ENCODE measurements at regions not wholly inside any gene's neighbourhood (a gene's known extent, or its start where the extent isn't known, plus 50 kb on each side); places are given as distances from the start of the nearest gene placed in this dataset.
A peak's percentile ranks its signal among the peaks of the same experiment; 100 is the strongest.

DNA sequence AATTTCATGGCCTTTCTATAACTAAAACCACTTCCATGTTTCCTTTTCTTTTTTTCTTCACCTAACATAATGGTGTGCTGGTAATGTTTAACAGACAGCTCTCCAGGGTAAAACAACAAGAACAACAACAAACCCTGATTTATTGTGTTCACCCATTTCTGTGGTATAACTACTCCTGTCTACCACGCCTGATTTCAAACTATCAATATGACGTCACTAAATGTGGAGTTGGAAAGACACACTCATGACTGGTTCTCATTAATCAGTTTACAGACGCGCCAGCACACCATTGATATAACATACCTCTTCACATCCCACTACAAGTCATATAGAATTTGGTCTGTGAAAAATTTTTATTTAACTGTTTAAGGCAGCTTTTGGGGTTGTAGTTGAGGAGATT is 142.9 kb downstream of the ARRDC3 start:
- no peak for DNase-seq

DNA sequence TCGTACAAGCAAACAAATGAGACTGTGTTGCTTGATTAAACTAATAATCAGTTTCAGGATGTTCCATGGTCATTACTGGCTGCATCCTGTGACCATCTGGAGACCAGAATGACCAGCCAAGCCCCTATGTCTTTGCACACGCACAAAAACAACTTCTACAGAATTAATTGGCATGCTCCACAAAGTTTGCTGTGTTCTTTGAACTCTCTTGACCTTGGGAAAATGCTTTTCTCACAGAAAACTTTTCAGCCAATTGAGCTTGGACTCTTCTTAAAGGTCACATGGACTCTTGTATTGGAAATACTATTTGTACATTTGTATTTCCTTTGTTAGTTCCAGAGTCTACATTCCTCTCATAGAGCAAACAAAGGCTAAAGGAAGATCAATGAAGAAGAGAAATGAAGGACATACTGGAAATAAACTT is 147.8 kb downstream of the ARRDC3 start:
- no peak for DNase-seq

DNA sequence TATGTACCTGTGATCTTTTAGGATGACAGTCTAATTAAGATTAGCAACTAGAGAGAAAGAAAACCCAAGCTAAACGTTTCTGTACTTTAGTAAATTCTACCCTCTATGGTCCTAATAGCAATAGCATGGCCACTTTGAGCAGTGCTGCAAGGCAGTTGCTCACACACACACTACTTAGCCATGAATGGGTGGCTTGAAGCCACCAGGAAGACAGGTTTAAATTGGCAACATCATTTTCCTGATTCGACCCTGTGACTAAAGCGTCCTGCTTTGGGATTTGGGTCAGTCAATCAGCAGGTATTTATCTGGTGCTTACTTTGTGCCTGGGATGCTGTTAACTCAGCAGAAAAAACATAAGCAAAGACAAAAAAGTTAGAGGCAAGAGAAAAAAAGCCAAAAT is 150.6 kb downstream of the ARRDC3 start:
- no peak for DNase-seq

DNA sequence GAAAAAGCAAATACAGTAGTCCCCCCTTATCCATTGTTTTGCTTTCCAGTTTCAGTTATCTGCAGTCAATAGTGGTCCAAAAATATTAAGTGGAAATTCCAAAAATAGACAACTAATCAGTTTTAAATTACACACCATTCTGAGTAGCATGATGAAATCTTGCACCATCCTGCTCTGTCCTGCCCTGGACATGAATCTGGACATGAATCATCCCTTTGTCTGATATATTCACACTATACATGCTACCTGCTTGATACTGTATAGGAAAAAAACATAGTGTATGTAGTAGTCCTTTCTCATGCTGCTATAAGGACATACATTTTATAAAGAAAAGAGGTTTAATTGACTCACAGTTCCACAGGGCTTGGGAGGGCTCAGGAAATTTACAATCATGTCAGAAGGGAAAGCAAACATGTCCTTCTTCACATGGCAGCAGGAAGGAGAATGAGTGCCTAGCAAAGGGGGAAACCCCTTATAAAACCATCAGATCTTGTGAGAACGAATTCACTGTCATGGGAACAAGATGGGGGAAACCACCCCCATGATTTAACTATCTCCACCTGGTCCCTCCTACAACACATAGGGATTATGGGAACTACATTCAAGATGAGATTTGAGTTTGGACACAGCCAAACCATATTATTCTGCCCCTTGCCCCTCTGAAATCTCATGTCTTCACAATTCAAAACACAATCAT is 153.9 kb downstream of the ARRDC3 start:
- DNase-seq = no peak

DNA sequence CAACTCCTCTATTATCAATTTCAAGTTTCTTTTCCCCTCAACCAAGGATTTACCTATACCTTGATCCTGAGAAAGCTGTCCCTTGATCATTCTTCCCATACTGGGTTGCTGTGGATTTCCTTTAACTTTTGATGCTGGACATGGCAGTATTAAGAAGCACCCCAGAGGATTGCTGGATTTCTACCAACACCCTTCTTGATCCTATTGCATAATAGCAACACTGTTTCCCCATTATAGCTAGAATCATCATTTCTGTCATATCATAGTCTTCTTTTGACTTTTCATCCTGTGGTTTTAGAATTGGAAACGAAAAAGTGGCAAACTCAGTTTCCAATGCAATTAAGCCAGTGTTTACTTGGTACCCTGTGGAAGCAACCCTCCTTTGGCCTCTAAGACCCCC is 154.9 kb downstream of the ARRDC3 start:
- no peak for DNase-seq

DNA sequence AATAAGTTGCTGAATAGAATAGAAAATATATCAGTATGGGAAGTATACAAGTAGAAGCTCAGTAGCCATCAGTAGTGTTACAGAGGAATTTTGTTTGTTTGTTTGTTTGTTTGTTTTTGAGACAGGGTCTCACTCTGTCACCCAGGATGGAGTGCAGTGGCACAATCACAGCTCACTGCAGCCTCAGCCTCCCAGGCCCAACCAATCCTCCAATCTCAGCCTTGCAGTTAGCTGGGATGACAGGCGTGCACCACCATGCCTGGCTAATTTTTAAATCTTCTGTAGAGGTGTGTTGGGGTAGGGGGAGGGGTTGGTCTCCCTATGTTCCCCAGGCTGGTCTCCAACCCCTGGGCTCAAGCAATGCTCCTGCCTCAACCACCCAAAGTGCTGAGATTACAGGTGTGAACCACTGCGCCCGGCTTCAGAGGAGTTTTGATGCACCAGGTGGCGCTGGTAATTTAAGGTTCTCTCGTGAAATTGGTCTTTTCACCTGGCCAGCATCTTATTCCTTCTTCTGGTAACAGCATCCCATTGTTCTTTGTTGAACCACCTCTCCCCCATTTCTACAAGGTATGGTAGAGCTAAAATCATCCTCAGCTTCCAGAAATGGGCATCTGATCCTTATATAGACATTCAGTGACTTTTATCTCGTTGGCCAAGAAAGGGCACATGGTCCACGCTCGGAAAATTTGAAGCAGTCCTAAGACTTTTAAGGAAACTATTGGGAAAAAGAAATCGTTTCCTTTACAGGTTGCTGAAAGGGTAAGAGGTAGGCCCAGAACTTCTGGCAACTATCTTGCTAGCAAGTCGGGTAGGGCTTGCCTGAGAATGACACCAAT is 157.1 kb downstream of the ARRDC3 start:
- DNase-seq = no peak

DNA sequence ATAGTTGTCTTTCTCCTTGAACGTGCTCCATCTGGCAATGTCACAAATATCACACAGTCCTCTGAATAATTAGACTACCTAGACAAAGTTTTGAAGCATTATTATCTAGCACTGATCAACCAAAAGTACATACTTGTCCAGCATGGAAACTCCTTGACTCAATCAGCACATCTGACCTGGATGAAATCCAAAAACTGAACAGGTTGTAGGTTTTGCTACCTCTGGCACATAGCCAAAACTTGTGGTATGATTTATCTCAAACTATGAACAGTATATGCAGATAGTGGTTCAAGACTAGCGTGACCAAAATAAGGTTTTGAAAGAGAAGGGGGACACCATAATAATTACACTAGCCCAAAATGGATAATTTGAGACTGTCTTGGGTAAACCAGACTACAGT is 158.1 kb downstream of the ARRDC3 start:
- peak; percentile 28 for DNase-seq

DNA sequence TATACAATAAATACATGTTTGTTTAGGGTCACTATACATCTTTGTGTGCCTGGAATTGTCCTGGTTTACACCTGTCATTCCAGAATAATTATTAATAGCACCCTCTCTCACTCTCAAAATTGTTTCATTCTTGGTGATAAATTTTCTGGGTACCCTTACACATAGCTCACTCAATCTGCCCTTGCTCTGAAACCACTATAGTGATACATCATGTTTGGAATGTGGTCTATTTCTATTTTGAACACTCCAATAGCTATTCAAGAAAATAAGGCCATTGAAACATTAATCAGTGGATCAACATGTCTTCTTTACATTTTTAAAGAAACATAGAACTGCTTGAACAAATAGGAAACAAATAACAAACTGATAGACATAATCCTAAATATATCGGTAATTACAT is 158.7 kb downstream of the ARRDC3 start:
- DNase-seq = no peak

DNA sequence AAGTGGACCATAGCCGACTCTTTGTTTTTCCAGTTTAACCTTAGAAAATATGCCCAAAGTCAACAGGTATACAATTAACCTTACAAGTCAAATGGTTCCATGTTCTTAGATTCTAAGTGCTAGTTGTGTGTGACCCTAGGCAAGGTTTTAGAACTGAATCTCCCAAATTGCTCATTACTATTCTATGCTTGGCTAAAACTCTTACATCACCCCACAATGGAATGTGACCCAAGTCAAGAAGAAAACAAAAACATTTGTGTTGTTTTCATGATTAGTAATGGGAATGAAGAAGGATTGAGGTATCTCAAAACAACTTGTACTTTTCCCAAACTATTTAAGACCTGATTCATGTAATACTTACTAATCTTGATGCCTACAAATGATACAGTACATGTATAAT is 159.2 kb downstream of the ARRDC3 start:
- DNase-seq = no peak

DNA sequence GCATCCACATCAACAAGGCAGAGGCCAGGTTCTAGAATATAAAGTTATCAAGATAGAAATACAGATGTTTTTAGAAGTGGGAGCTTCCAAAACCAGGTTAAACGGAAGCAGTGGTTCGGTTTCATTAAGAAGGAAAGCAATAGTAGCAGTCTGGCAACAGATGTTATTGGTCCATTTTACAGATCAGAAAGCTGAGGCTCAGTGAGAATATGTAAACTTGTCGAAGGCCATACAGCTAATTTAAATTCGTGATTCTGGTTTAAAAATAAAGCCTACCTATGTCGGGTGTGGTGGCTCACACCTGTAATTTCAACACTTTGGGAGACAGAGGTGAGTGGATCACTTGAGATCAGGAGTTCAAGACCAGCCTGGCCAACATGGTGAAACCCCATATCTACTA is 160.6 kb downstream of the ARRDC3 start:
- no peak for DNase-seq

DNA sequence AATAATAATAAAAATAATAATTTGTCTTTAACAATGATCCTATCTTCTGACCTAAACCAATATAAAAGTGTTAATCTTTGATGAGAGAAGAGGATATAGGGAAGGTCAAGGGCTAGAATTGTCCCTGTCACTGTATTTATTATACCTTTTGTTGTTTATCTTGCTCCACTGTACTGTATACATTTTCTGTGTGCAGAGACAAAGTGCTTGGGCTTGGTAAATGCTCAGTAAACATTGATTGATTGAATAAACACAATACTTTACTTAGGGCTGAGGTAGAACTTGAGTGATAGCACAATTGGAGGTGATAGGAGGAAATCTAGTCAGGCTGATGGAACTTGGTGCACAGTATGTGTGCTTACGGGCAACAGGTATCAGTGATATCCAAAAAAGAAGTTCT is 161.2 kb downstream of the ARRDC3 start:
- DNase-seq = no peak

DNA sequence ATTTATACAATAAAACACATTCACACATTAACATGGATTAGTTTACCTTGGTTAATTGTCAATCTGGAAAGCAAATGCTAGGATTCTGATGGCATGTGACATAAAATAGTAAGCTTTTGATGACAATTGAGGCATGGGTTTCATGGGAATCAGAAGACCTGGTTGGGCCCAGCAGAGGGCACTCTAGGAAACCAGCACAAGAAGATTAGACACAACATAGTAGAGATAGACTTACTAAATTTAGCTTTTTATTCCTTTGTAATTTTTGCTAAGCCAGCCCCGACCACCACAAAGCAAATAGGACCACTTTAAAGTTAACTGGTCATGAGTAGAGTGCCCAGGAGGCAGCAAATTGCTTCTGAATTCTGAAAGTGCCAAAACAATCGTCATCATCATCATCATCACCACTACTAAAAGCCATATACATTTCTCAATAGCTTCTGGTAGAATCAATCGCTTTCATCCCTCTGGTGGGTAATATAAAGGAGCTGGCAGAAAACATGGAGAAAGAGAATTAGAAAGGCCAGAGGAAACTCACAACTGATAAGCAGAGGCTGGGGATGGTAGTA is 163.2 kb downstream of the ARRDC3 start:
- no peak for DNase-seq

DNA sequence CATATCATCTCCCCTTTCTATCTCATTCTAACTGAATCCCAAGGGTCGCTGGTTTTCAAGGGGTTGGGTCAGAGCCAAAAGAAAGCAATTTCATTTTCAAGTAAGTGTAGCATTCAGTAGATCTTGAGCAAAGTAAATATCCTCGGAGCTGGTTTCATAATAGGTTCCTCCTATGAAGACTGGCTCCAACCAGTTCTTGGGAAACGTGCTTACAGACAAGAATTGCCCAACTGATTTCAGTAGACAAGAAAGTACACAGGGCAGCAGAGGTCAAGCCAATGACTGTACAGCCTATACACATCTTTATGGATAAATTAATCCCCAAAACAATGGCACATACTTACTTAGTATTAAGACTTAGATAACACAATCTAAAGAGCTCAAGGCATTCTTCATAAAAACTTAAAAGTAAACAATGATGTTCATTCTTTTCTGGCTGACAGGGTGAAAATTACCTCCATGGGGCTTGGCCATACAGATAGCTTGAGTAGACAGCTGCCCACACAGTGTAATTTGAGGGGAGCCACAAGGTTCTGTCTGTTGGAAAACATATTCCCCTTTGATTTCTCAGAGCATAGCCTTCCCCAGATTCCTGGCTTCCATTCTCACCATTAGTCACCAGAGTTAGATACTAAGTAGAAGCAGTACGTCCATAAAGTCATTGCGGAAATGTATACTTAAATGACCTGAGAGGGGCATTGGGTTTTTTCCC is 163.9 kb downstream of the ARRDC3 start:
- no peak for DNase-seq

DNA sequence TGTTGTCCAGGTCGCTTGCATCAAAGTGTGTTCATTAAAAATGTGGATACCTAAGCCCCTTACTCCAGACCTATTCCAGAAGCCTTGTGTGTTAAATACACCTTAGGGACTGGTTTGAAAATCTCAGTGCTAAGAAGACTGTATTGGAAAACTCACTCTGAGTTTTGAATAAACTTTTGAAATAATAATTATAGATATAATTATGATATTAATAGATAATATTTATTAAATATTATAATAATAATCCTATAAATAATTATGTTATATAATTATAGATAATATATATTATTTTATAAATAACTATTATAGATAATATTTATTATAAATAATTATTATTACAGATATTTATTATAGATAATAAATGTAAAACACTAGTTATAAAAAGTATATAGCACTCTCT is 165.3 kb downstream of the ARRDC3 start:
- no peak for DNase-seq

DNA sequence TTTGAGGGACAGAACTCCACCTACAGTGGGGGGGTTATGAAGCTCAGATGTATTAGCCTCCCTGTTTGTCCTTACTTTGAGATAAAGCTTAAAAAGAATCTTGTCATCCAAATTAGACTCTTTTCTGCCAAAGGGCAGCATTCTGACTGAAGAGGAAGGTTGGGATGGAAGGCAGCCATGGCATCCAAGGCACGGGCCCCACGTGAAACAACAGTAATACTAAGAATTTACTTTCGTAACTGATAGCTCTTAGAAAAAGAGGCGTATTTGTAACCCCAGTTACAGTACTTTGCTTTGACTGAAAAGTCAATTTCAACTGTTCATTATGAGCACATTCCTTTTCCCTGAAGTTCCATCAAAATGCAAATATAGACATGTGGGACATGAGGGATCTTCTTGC is 168.5 kb downstream of the ARRDC3 start:
- DNase-seq = no peak
